ENCODE measurements at regions not wholly inside any gene's neighbourhood (a gene's known extent, or its start where the extent isn't known, plus 50 kb on each side); places are given as distances from the start of the nearest gene placed in this dataset.

DNA sequence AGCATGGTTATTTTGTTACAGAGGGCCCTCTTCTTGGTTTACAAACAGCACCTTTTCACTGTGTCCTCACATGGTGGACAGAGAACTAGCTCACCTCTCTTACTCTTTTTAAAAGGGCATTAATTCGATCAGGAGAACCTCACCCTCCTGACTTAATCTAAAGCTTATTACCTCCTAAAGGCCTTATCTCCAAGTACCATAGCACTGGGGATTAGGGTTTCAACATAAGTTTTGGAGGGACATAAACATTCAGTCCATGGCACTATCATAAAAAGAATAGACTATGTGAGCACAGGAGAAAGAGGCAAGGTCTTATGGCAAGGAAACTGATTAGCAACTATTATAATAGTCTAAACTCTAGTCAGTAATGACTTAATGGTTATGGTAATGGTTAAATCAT, 736.2 kb upstream of the ADGRB3 start:
- no peak overlapping the region for H3K27ac ChIP-seq (ENCODE audit: low read depth in 2 of 2, low read length in 2 of 2)
- H3K36me3 ChIP-seq (ENCODE audit: control insufficient read depth in 2 of 3, insufficient read depth in 3 of 3, low read length in 3 of 3), result no peaks in the 10 kb centered on the region
- H3K9me3 ChIP-seq (ENCODE audit: control insufficient read depth in 2 of 3, insufficient read depth in 1 of 3, low read length in 3 of 3), result no peaks in the 10 kb centered on the region
- no peak overlapping the region for H3K9ac ChIP-seq (ENCODE audit: low read length in 3 of 3)
- H3K27me3 ChIP-seq (ENCODE audit: control insufficient read depth, insufficient read depth, low read length), result no peaks in the 10 kb centered on the region
- intact Hi-C loops (cut with DNase I), result no loop called here
- DNase-seq (no peak), FAIRE-seq (no peak)
- H3K4me1 ChIP-seq (ENCODE audit: control insufficient read depth in 2 of 3, insufficient read depth in 2 of 3, low read depth in 1 of 3, low read length in 3 of 3), result no peaks in the 10 kb centered on the region
- TF ChIP-seq CTCF (IDR thresholded peaks at IDR 0.05; ENCODE audit: borderline replicate concordance, extremely low read depth, insufficient read depth), result no peak
- H3K4me3 ChIP-seq (ENCODE audit: low read length in 3 of 3), result no peak overlapping the region

DNA sequence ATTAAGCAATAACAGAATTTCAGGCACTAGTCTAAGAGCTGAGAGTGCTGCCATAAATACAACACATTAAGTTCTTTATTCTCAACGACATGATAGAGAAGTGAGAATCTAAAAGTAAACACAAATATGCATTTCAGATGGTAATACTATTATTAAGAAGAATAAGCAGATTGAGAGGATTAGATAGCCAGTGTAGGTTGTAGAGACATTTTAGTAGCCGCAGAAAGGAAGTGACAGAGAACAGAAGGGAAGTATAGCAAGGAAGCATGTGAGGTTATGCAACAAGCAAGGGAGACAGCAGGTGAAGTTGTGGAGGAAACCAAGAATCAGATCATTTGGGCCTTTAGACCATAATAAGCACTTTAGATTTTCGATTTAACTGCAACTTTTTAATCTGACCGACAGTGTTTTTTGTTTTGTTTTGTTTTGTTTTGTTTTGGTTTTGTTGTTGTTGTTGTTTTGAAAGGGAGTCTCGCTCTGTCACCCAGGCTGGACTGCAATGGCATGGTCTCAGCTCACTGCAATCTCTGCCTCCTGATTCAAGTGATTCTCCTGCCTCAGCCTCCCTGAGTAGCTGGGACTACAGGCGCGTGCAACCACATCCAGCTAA, 737.0 kb upstream of the ADGRB3 start:
- FAIRE-seq (no peak), DNase-seq (no peak)
- Histone ChIP-seq H3K4me1 (ENCODE audit: control insufficient read depth in 2 of 3, insufficient read depth in 2 of 3, low read depth in 1 of 3, low read length in 3 of 3) (no peaks in the 10 kb centered on the region), H3K36me3 (ENCODE audit: control insufficient read depth in 2 of 3, insufficient read depth in 3 of 3, low read length in 3 of 3) (no peaks in the 10 kb centered on the region), H3K27me3 (ENCODE audit: control insufficient read depth, insufficient read depth, low read length) (no peaks in the 10 kb centered on the region), H3K9me3 (ENCODE audit: control insufficient read depth in 2 of 3, insufficient read depth in 1 of 3, low read length in 3 of 3) (no peaks in the 10 kb centered on the region), H3K9ac (ENCODE audit: low read length in 3 of 3) (no peak overlapping the region), H3K4me3 (ENCODE audit: low read length in 3 of 3) (no peak overlapping the region), H3K27ac (ENCODE audit: low read depth in 2 of 2, low read length in 2 of 2) (no peak overlapping the region)
- intact Hi-C loops (cut with DNase I), result no loop called here
- no peak for TF ChIP-seq CTCF (IDR thresholded peaks at IDR 0.05; ENCODE audit: borderline replicate concordance, extremely low read depth, insufficient read depth)

GRCh38 chr6:67896476-67896875, 738.6 kb upstream of the ADGRB3 start:
- Histone ChIP-seq H3K27ac (ENCODE audit: low read depth in 2 of 2, low read length in 2 of 2) (no peak overlapping the region), H3K9me3 (ENCODE audit: control insufficient read depth in 2 of 3, insufficient read depth in 1 of 3, low read length in 3 of 3) (no peaks in the 10 kb centered on the region), H3K9ac (ENCODE audit: low read length in 3 of 3) (no peak overlapping the region), H3K27me3 (ENCODE audit: control insufficient read depth, insufficient read depth, low read length) (no peaks in the 10 kb centered on the region), H3K36me3 (ENCODE audit: control insufficient read depth in 2 of 3, insufficient read depth in 3 of 3, low read length in 3 of 3) (no peaks in the 10 kb centered on the region), H3K4me1 (ENCODE audit: control insufficient read depth in 2 of 3, insufficient read depth in 2 of 3, low read depth in 1 of 3, low read length in 3 of 3) (no peaks in the 10 kb centered on the region), H3K4me3 (ENCODE audit: low read length in 3 of 3) (no peak overlapping the region)
- TF ChIP-seq CTCF (IDR thresholded peaks at IDR 0.05; ENCODE audit: borderline replicate concordance, extremely low read depth, insufficient read depth), result no peak
- intact Hi-C loops (cut with DNase I), result no loop called here
- no peak for FAIRE-seq
- DNase-seq, result no peak

GRCh38 chr6:67889682-67889995, 745.4 kb upstream of the ADGRB3 start:
- intact Hi-C loops (cut with DNase I), result no loop called here
- no peak overlapping the region for H3K27ac ChIP-seq (ENCODE audit: low read depth in 2 of 2, low read length in 2 of 2)
- FAIRE-seq, result no peak
- TF ChIP-seq CTCF (IDR thresholded peaks at IDR 0.05; ENCODE audit: borderline replicate concordance, extremely low read depth, insufficient read depth), result no peak
- H3K4me1 ChIP-seq (ENCODE audit: control insufficient read depth in 2 of 3, insufficient read depth in 2 of 3, low read depth in 1 of 3, low read length in 3 of 3), result no peaks in the 10 kb centered on the region
- H3K4me3 ChIP-seq (ENCODE audit: low read length in 3 of 3), result no peak overlapping the region
- DNase-seq, result no peak
- no peaks in the 10 kb centered on the region for H3K27me3 ChIP-seq (ENCODE audit: control insufficient read depth, insufficient read depth, low read length)
- H3K9ac ChIP-seq (ENCODE audit: low read length in 3 of 3), result no peak overlapping the region
- no peaks in the 10 kb centered on the region for H3K9me3 ChIP-seq (ENCODE audit: control insufficient read depth in 2 of 3, insufficient read depth in 1 of 3, low read length in 3 of 3)
- no peaks in the 10 kb centered on the region for H3K36me3 ChIP-seq (ENCODE audit: control insufficient read depth in 2 of 3, insufficient read depth in 3 of 3, low read length in 3 of 3)
